GM23338 (cell line): ENCODE measurements at regions not wholly inside any gene's neighbourhood (a gene's known extent, or its start where the extent isn't known, plus 50 kb on each side); places are given as distances from the start of the nearest gene placed in this dataset.

ENCODE experiments used
- ATAC-seq: fragments of 200-7000 bp; cut with Tn5 transposase; 3 replicates; pipeline ENCODE4 v1.9.1; 2020
- DNase-seq: peaks from one replicate; pipeline ENCODE4 v3.0.0-alpha.2; 2015; ENCODE audit warnings: low spot score
- H2AFZ ChIP-seq: fragments of 200-600 bp; sonication (generic); 2 replicates; pipeline ENCODE4 v1.8.0; 2016; ENCODE audit warnings: antibody characterized with exemption, mild to moderate bottlenecking, moderate library complexity
- H3F3A ChIP-seq: fragments of 200-600 bp; sonication (generic); replicated peaks from 2 replicates; pipeline ENCODE4 v1.8.0; 2017; ENCODE audit warnings: antibody characterized with exemption, mixed run types, low read depth
- H3K27ac ChIP-seq: fragments of 200-600 bp; sonication (generic); 2 replicates; pipeline ENCODE4 v1.6.1; 2016; ENCODE audit warnings: low read depth
- H3K27me3 ChIP-seq: fragments of 200-600 bp; sonication (generic); 2 replicates; pipeline ENCODE4 v1.8.0; 2016; ENCODE audit warnings: mild to moderate bottlenecking, mixed run types, moderate library complexity; ENCODE audit not compliant: insufficient read depth
- H3K36me3 ChIP-seq: fragments of 200-600 bp; sonication (generic); 2 replicates; pipeline ENCODE4 v1.8.0; 2016; ENCODE audit warnings: mild to moderate bottlenecking; ENCODE audit not compliant: insufficient read depth
- H3K4me1 ChIP-seq: fragments of 200-600 bp; sonication (generic); 2 replicates; pipeline ENCODE4 v1.8.0; 2016; ENCODE audit warnings: mild to moderate bottlenecking, moderate library complexity; ENCODE audit not compliant: insufficient read depth
- H3K4me2 ChIP-seq: fragments of 200-600 bp; sonication (generic); 2 replicates; pipeline ENCODE4 v1.7.1; 2017; ENCODE audit warnings: mixed run types
- H3K4me3 ChIP-seq: fragments of 200-600 bp; sonication (generic); 2 replicates; pipeline ENCODE4 v1.6.1; 2016; ENCODE audit warnings: mixed run types
- H3K79me2 ChIP-seq: fragments of 200-600 bp; sonication (generic); replicated peaks from 2 replicates; pipeline ENCODE4 v1.8.0; 2017; ENCODE audit warnings: mild to moderate bottlenecking; ENCODE audit not compliant: insufficient read depth
- H3K9me2 ChIP-seq: fragments of 200-600 bp; sonication (generic); 2 replicates; pipeline ENCODE4 v1.8.0; 2017; ENCODE audit not compliant: insufficient read depth
- H4K20me1 ChIP-seq: fragments of 200-600 bp; sonication (generic); replicated peaks from 2 replicates; pipeline ENCODE4 v1.8.0; 2017; ENCODE audit warnings: mild to moderate bottlenecking; ENCODE audit not compliant: insufficient read depth
- H3K27ac Mint-ChIP-seq: 2 replicates; pipeline ENCODE4 v1.8.0; 2020; ENCODE audit warnings: inconsistent platforms, mild to moderate bottlenecking, moderate library complexity, mixed read lengths
- H3K27me3 Mint-ChIP-seq: 3 replicates; pipeline ENCODE4 v1.8.0; 2022; ENCODE audit warnings: low read depth, mild to moderate bottlenecking, moderate library complexity, mixed read lengths, inconsistent platforms; ENCODE audit not compliant: insufficient read depth, poor library complexity
- H3K36me3 Mint-ChIP-seq: 3 replicates; pipeline ENCODE4 v1.8.0; 2021; ENCODE audit warnings: low read depth, mild to moderate bottlenecking, inconsistent platforms, moderate library complexity, mixed read lengths
- H3K4me1 Mint-ChIP-seq: 3 replicates; pipeline ENCODE4 v1.8.0; 2020; ENCODE audit warnings: mild to moderate bottlenecking, inconsistent platforms, mixed read lengths
- H3K4me3 Mint-ChIP-seq: 3 replicates; pipeline ENCODE4 v1.8.0; 2021; ENCODE audit warnings: moderate library complexity, mild to moderate bottlenecking, inconsistent platforms, mixed read lengths
- H3K9me3 Mint-ChIP-seq: 3 replicates; pipeline ENCODE4 v1.8.0; 2020; ENCODE audit warnings: moderate library complexity, mild to moderate bottlenecking, inconsistent platforms, mixed read lengths
- CREB1 ChIP-seq: fragments of 250-450 bp; sonication (Bioruptor Pico); IDR thresholded peaks from 2 replicates; pipeline ENCODE4 v1.5.0; 2020; ENCODE audit warnings: low read depth, mild to moderate bottlenecking, moderate library complexity
- ETS1 ChIP-seq: IDR thresholded peaks from 2 replicates; pipeline ENCODE4 v1.6.1; 2016; ENCODE audit warnings: antibody characterized with exemption
- EZH2 ChIP-seq: fragments of 200-600 bp; sonication (generic); IDR thresholded peaks from one replicate; pipeline ENCODE4 v1.8.0; 2017; ENCODE audit warnings: antibody characterized with exemption, mild to moderate bottlenecking, low read depth; ENCODE audit not compliant: unreplicated experiment
- REST ChIP-seq: IDR thresholded peaks from one replicate; pipeline ENCODE4 v1.6.1; 2018; ENCODE audit warnings: antibody characterized with exemption; ENCODE audit not compliant: unreplicated experiment
- STAT1 ChIP-seq: IDR thresholded peaks from one replicate; pipeline ENCODE4 v1.6.1; 2016; ENCODE audit warnings: antibody characterized with exemption; ENCODE audit not compliant: unreplicated experiment
- ZNF331 ChIP-seq: fragments of 250-450 bp; sonication (Bioruptor Pico); IDR thresholded peaks from 2 replicates; pipeline ENCODE4 v1.5.0; 2020; ENCODE audit warnings: low read depth, mild to moderate bottlenecking, moderate library complexity
- ZNF462 ChIP-seq: fragments of 250-450 bp; sonication (Bioruptor Pico); IDR thresholded peaks from 2 replicates; pipeline ENCODE4 v1.5.0; 2020; ENCODE audit warnings: mild to moderate bottlenecking, moderate library complexity

- Histone ChIP-seq H3K79me2 (no peaks in the 10 kb centered on the region), H3F3A (no peaks in the 10 kb centered on the region), H2AFZ (no peak overlapping the region), H3K4me3 (no peak overlapping the region), H4K20me1 (no peaks in the 10 kb centered on the region), H3K9me2 (no peaks in the 10 kb centered on the region), H3K4me1 (no peaks in the 10 kb centered on the region), H3K27me3 (no peaks in the 10 kb centered on the region), H3K4me2 (no peak overlapping the region), H3K36me3 (no peaks in the 10 kb centered on the region), H3K27ac (no peak overlapping the region)
- H3K9me3 Mint-ChIP-seq = no peaks in the 10 kb centered on the region
- no peaks in the 10 kb centered on the region for H3K27me3 Mint-ChIP-seq
- no peak overlapping the region for H3K4me3 Mint-ChIP-seq
- H3K36me3 Mint-ChIP-seq = no peaks in the 10 kb centered on the region
- no peak for TF ChIP-seq CREB1 (CRISPR knock-in tag)
- TF ChIP-seq ZNF331 = no peak
- TF ChIP-seq ETS1 = no peak
- TF ChIP-seq EZH2 = no peak
- TF ChIP-seq ZNF462 (CRISPR knock-in tag) = no peak
- no peak for TF ChIP-seq STAT1
- no peak for TF ChIP-seq REST
- ATAC-seq (no peak), DNase-seq (no peak)
- peaks cover 6% of the 10 kb centered on the region; the same call in 1 of the 3 replicates for H3K4me1 Mint-ChIP-seq
- H3K27ac Mint-ChIP-seq = no peak overlapping the region
These were observed 337.8 kb downstream of the ADAMTS20 start for GRCh38 chr12:43214166-43214565.
